DMS53 treated with DMSO at 0.1 percent for 48 hours (cell line): ENCODE measurements at regions not wholly inside any gene's neighbourhood (a gene's known extent, or its start where the extent isn't known, plus 50 kb on each side); places are given as distances from the start of the nearest gene placed in this dataset.

ENCODE experiments used
- DNase-seq: peaks from one replicate; lab custom pipeline; 2025; ENCODE audit not compliant: unreplicated experiment; lab: John Stamatoyannopoulos, UW

- no peak for DNase-seq
Observed at GRCh38 chr20:18992418-18992817, 178.8 kb downstream of the SCP2D1 start.

GRCh38 chr20:18995455-18995854, 181.9 kb downstream of the SCP2D1 start:
- DNase-seq, result no peak

- DNase-seq, result no peak
Observed at GRCh38 chr20:18999086-18999485, 185.5 kb downstream of the SCP2D1 start.

- DNase-seq, result no peak
Observed at GRCh38 chr20:19000078-19000477, 186.5 kb downstream of the SCP2D1 start.

- DNase-seq, result no peak
Observed at GRCh38 chr20:19001177-19001576, 187.6 kb downstream of the SCP2D1 start.

- no peak for DNase-seq
Observed at GRCh38 chr20:19003366-19004336, 190.1 kb downstream of the SCP2D1 start.

GRCh38 chr20:19004975-19005374, 191.4 kb downstream of the SCP2D1 start:
- DNase-seq, result no peak

GRCh38 chr20:19008497-19008896, 194.9 kb downstream of the SCP2D1 start:
- no peak for DNase-seq

- DNase-seq, result no peak
Observed at GRCh38 chr20:19009081-19009688, 195.6 kb downstream of the SCP2D1 start.

GRCh38 chr20:19012676-19013075, 199.1 kb downstream of the SCP2D1 start:
- DNase-seq, result no peak

GRCh38 chr20:19013907-19014306, 198.5 kb upstream of the SLC24A3 start:
- no peak for DNase-seq

- DNase-seq, result no peak
Observed at GRCh38 chr20:19015351-19016139, 196.9 kb upstream of the SLC24A3 start.

- DNase-seq, result no peak
Observed at GRCh38 chr20:19016140-19016497, 196.3 kb upstream of the SLC24A3 start.

- no peak for DNase-seq
Observed at GRCh38 chr20:19017104-19017690, 195.2 kb upstream of the SLC24A3 start.

- DNase-seq, result no peak
Observed at GRCh38 chr20:19018881-19019280, 193.6 kb upstream of the SLC24A3 start.

GRCh38 chr20:19019734-19020364, 192.6 kb upstream of the SLC24A3 start:
- no peak for DNase-seq

GRCh38 chr20:19021406-19022117, 190.9 kb upstream of the SLC24A3 start:
- DNase-seq, result no peak

- no peak for DNase-seq
Observed at GRCh38 chr20:19022118-19022575, 190.3 kb upstream of the SLC24A3 start.

GRCh38 chr20:19022791-19023448, 189.5 kb upstream of the SLC24A3 start:
- DNase-seq, result no peak
